ENCODE measurements at regions not wholly inside any gene's neighbourhood (a gene's known extent, or its start where the extent isn't known, plus 50 kb on each side); places are given as distances from the start of the nearest gene placed in this dataset.

DNA sequence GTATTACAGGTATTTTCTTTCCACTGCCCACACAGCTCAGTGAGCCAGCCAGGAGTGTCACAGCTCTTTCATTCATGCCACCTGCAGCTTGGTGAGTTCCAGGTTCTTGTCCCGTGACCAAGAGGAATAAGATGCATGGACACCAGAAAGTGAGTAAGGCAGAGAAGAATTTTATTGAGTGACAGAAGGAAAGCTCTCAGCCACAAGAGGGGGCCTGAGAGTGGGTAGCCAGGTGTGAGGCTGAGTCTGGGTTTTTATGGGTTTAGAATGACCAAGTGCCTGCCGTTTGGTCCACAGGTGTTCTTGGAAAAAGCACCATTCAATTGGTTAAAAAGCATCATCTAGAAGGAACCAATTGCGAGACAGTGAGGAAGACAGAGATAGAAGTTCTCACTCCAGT, 1097.1 kb upstream of the SLC39A10 start:
- Mint-ChIP-seq H3K27ac (ENCODE audit: unreplicated experiment) (no peak overlapping the region), H3K27me3 (ENCODE audit: insufficient read depth, unreplicated experiment) (no peaks in the 10 kb centered on the region), H3K9me3 (ENCODE audit: unreplicated experiment) (peaks cover 16% of the 10 kb centered on the region), H3K36me3 (ENCODE audit: insufficient read depth, unreplicated experiment) (no peaks in the 10 kb centered on the region), H3K4me3 (ENCODE audit: unreplicated experiment) (no peak overlapping the region), H3K4me1 (ENCODE audit: low read depth, unreplicated experiment) (no peaks in the 10 kb centered on the region)
- TF ChIP-seq, protein P1, sequence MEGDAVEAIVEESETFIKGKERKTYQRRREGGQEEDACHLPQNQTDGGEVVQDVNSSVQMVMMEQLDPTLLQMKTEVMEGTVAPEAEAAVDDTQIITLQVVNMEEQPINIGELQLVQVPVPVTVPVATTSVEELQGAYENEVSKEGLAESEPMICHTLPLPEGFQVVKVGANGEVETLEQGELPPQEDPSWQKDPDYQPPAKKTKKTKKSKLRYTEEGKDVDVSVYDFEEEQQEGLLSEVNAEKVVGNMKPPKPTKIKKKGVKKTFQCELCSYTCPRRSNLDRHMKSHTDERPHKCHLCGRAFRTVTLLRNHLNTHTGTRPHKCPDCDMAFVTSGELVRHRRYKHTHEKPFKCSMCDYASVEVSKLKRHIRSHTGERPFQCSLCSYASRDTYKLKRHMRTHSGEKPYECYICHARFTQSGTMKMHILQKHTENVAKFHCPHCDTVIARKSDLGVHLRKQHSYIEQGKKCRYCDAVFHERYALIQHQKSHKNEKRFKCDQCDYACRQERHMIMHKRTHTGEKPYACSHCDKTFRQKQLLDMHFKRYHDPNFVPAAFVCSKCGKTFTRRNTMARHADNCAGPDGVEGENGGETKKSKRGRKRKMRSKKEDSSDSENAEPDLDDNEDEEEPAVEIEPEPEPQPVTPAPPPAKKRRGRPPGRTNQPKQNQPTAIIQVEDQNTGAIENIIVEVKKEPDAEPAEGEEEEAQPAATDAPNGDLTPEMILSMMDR (IDR thresholded peaks at IDR 0.05; ENCODE audit: insufficient read depth in 1 of 2, low read depth in 1 of 2, low read length in 1 of 2, severe bottlenecking in 1 of 2, unreplicated experiment in 1 of 2), result no peak
- DNase-seq, result no peak
- BruUV-seq (replicated peaks), result no TSS peak
- no peak overlapping the region for H3K4me3 ChIP-seq (ENCODE audit: low read depth, low read length)
- peaks cover 4% of the 10 kb centered on the region; the same call in 1 of the 2 replicates for H3K9me3 ChIP-seq
- H3K27me3 ChIP-seq (replicated peaks; ENCODE audit: control insufficient read depth, insufficient read depth, low read length), result no peaks in the 10 kb centered on the region
- intact Hi-C loops (cut with micrococcal nuclease; ENCODE audit: unreplicated experiment), result no loop called here
- POLR2A ChIA-PET, result no interaction called here
- CTCF ChIA-PET, result no interaction called here
- no peaks in the 10 kb centered on the region for H3K4me1 ChIP-seq
- no peaks in the 10 kb centered on the region for H3K36me3 ChIP-seq (ENCODE audit: control insufficient read depth, insufficient read depth, low read length)

DNA sequence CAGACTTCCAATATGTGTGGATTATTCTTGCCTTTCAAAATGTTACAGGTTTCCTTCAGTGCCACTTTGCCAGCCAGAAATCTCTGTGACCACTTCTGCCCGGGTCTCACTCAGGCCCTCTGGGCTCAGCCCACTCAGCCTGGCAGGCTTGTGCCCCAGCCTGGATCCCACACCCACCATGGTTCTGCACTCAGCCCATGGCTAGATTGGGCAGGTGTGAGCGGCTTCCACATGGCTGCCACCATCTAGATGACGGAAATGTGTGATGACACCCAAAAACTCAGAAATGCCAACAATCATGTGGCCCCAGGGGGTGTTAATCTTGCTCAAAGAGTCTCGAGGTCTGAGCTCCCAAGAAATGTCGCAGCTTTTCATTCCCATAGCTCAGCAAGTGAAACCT, 1097.5 kb upstream of the SLC39A10 start:
- H3K36me3 Mint-ChIP-seq (ENCODE audit: insufficient read depth, unreplicated experiment), result no peaks in the 10 kb centered on the region
- Histone ChIP-seq H3K9me3 (peaks cover 4% of the 10 kb centered on the region; the same call in 1 of the 2 replicates), H3K4me1 (no peaks in the 10 kb centered on the region), H3K4me3 (ENCODE audit: low read depth, low read length) (no peak overlapping the region), H3K36me3 (ENCODE audit: control insufficient read depth, insufficient read depth, low read length) (no peaks in the 10 kb centered on the region), H3K27me3 (replicated peaks; ENCODE audit: control insufficient read depth, insufficient read depth, low read length) (no peaks in the 10 kb centered on the region)
- no peak overlapping the region for H3K4me3 Mint-ChIP-seq (ENCODE audit: unreplicated experiment)
- DNase-seq, result no peak
- H3K4me1 Mint-ChIP-seq (ENCODE audit: low read depth, unreplicated experiment), result no peaks in the 10 kb centered on the region
- ChIA-PET POLR2A (no interaction called here), CTCF (no interaction called here)
- BruUV-seq (replicated peaks), result no TSS peak
- intact Hi-C loops (cut with micrococcal nuclease; ENCODE audit: unreplicated experiment), result no loop called here
- H3K27me3 Mint-ChIP-seq (ENCODE audit: insufficient read depth, unreplicated experiment), result no peaks in the 10 kb centered on the region
- TF ChIP-seq, protein P1 (IDR thresholded peaks at IDR 0.05; ENCODE audit: insufficient read depth in 1 of 2, low read depth in 1 of 2, low read length in 1 of 2, severe bottlenecking in 1 of 2, unreplicated experiment in 1 of 2), result no peak
- H3K27ac Mint-ChIP-seq (ENCODE audit: unreplicated experiment), result no peak overlapping the region
- H3K9me3 Mint-ChIP-seq (ENCODE audit: unreplicated experiment), result peaks cover 16% of the 10 kb centered on the region

DNA sequence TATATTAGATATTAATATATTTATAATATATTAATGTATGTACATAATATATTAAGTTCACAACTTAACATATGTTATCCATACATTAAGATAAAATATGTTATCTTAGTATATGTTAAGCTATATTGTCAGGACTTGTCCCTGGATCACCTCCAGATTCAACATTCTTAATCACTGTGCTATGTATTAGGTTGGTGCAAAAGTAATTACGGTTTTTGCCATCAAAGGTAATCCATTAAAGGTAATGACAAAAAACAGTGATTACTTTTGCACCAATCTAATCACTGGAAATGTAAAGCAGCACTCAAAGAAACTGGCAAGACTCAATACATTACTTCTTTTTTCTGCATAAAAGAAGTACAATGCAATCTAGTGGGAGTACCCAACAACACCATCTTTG, 1099.0 kb upstream of the SLC39A10 start:
- H3K36me3 ChIP-seq (ENCODE audit: control insufficient read depth, insufficient read depth, low read length), result no peaks in the 10 kb centered on the region
- no peak overlapping the region for H3K27ac Mint-ChIP-seq (ENCODE audit: unreplicated experiment)
- no peak overlapping the region for H3K4me3 Mint-ChIP-seq (ENCODE audit: unreplicated experiment)
- no peaks in the 10 kb centered on the region for H3K4me1 Mint-ChIP-seq (ENCODE audit: low read depth, unreplicated experiment)
- no peak for DNase-seq
- no peak overlapping the region for H3K4me3 ChIP-seq (ENCODE audit: low read depth, low read length)
- TF ChIP-seq, protein P1 (IDR thresholded peaks at IDR 0.05; ENCODE audit: insufficient read depth in 1 of 2, low read depth in 1 of 2, low read length in 1 of 2, severe bottlenecking in 1 of 2, unreplicated experiment in 1 of 2), result no peak
- no peaks in the 10 kb centered on the region for H3K4me1 ChIP-seq
- POLR2A ChIA-PET, result no interaction called here
- BruUV-seq (replicated peaks), result no TSS peak
- intact Hi-C loops (cut with micrococcal nuclease; ENCODE audit: unreplicated experiment), result no loop called here
- CTCF ChIA-PET, result no interaction called here
- H3K9me3 Mint-ChIP-seq (ENCODE audit: unreplicated experiment), result peaks cover 16% of the 10 kb centered on the region
- H3K27me3 ChIP-seq (replicated peaks; ENCODE audit: control insufficient read depth, insufficient read depth, low read length), result no peaks in the 10 kb centered on the region
- H3K36me3 Mint-ChIP-seq (ENCODE audit: insufficient read depth, unreplicated experiment), result no peaks in the 10 kb centered on the region
- H3K27me3 Mint-ChIP-seq (ENCODE audit: insufficient read depth, unreplicated experiment), result no peaks in the 10 kb centered on the region
- H3K9me3 ChIP-seq, result peaks cover 4% of the 10 kb centered on the region; the same call in 1 of the 2 replicates
